ENCODE measurements at regions not wholly inside any gene's neighbourhood (a gene's known extent, or its start where the extent isn't known, plus 50 kb on each side); places are given as distances from the start of the nearest gene placed in this dataset.
"Not testable (repeated sequence)": the region's sequence is repeated elsewhere in the genome, so short reads cannot be mapped to it uniquely, and the experiment has no call there.

DNA sequence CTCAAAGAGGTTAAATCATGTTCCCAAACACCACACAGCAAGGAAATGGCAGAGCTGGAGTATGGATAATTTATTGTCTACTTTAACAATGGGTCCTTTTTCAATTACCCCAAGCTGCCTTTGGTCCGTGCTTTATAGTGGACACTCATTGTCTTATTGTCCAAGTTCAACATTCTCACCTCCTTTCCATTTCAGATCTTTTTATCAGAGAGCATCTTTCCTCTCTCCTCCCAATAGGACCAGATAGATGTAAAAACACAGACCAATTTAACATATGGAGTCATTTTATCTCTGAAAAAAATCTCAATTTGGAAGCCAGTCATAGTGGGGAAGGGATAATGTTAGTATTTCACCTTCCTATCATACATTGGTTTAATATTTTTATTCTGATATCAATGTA, 83.5 kb upstream of the WAC start:
- DNase-seq = no peak

DNA sequence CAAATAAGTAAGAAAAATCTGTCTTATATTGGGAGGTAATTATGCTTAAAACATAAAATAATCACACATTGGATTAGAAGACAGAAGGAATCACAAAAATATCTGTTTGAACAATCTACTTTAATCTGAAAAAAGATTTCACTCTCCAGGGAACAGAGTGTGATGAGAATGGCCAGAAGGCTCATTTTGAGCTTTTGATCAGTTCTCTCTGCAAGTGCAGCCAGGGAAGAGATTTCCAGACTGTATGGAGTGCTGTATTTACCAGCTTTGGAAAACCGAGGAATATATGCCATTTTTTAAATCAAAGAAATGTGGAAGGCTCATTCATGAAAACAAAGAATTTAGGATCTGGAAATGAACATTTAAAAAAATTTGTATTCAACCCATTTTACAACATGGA, 83.0 kb upstream of the WAC start:
- DNase-seq = no peak

DNA sequence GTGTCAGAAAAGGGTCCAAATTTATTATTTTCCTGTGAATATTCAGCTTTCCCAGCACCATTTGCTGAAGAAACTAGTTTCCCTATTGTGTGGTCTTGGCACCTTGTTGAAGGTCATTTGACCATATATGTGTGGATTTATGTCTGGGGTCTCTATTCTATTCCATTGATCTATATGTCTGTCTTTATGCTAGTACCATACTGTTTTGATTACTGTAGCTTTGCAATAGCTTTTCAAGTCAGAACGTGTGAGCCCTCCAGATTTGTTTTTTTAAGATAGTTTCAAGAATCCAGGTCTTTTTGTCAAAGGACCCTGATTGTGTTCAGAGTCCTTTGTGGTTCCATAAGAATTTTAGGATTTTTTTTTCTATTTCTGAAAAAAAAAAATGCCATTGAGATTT, 79.0 kb upstream of the WAC start:
- DNase-seq = no peak

DNA sequence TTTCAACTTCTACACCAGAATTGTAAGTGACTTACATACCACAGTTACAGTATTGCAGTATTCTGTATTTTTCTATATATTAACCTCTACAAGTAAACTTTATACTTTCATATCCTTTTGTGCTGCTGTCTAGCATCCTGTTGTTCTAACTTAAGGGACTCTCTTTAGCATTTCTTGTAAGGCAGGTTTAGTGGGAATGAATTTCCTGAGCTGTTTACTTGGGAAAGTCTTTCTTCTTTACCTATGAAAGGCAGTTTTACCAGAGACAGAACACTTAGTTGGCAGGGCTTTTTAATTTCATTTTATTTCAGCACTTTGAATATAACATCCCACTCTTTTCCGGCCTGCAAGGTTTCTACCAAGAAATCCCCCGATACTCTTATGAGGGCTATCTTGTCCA, 75.8 kb upstream of the WAC start:
- no peak for DNase-seq

DNA sequence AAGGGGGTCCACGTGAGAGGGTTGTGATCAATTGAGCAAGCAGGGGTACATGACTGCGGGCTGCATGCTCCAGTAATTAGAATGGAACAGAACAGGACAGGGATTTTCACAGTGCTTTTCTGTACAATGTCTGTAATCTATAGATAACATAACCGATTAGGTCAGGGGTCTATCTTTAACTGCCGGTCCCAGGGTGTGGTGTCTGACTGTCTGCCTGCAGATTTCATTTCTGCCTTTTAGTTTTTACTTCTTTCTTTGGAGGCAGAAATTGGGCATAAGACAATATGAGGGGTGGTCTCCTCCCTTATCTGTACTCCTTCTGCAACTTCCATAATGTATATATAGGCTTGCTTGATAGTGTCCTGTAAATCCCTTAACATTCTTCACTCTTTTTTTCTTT, 75.0 kb upstream of the WAC start:
- not testable (repeated sequence) for DNase-seq

DNA sequence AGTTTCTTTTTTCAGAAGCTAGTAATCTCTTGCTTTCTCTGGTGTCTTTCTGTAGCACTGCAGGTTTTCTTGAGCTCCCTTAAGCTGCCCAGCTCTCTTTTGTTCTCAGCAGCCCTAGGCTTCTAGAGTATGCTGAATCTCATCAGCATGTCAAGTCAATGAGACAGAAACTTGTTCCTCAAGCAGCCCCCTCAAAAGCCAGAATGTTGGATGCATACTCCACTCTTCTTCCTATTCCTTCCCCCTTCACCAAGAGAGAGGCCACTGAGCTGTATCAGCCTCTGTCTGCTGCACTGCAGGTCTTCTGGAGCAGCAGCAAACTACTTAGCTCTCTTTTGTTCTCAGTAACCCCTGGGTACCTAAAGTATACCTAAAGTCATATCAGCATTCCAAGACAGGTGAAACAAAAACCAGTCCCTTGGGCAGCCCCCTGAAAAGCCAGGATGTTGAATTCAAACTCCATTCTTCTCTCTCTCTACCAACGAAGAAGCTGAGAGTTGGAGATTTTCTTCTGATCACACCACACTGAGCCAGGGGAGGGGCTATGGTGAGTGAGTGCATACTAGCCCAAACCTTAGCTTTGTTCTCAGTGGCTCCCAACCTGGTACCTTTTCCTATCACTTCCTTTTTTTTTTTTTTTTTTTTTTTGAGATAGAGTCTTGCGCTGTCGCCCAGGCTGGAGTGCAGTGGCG, 73.3 kb upstream of the WAC start:
- DNase-seq = no peak

DNA sequence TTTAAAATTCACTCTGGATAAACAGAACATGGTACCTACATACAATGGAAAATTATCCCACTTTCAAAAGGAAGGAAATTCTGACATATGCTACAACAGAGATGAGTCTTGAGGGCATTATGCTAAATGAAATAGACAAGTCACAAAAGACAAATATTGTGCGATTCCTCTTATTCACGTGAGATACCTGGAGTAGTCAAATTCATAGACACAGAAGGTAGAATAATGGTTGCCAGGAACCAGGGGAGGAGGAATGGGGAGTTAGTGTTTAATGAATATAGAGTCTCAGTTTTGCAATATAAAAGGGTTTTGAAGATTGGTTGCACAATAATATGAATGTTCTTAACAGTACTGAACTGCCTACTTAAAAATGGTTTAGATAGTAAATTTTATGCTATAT, 69.8 kb upstream of the WAC start:
- DNase-seq = no peak

DNA sequence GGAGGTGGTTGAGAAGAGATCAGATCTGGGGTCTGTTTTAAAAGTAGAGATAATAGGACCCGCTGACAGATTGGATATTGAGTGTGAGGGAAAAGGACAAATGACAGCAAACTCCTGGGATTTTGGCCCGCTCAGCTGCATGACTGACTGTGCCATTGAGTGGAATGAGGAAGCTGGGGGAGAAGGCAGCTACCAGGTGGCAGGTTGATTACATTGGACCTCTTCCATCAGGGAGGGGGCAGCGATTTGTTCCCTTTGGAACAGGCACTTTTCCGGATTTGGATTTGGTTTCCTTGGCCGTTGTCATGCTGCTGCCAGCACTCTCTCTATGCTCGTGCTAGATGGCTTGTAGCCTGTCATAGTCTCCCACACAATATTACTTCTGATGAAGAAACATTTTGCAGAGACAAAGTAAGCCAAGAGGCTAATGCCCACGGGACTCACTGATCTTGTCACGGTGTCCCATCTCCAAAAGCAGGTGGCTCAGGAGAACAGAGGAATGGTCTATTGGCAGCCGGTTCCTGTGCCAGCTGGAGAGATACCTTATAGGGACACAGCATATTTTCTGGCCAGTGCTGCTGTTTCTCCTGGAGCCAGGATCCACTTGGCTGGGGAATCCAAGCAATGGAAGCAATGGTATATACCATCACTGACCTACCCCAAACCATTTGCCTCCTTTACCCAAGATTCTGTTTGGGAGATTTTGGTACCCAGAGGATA, 69.1 kb upstream of the WAC start:
- no peak for DNase-seq

DNA sequence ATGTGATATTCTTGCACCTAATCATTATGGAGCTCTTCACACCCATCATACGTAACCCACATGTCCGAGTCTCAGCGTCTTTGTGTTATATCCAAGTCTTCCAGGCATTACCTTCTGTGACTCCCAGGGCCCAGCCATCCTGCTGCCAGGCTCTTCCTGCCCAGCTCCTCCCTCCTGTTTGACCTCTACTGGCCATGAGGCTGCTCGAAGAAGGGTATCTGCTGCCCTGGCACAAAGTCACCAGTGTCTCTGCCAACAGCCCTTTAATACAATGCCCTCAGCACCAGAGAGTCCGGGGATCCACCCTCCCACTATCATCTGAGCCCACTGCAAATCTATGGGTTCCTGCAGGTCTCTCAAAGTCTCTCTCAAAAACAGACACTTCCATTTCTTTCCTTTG, 65.3 kb upstream of the WAC start:
- no peak for DNase-seq

DNA sequence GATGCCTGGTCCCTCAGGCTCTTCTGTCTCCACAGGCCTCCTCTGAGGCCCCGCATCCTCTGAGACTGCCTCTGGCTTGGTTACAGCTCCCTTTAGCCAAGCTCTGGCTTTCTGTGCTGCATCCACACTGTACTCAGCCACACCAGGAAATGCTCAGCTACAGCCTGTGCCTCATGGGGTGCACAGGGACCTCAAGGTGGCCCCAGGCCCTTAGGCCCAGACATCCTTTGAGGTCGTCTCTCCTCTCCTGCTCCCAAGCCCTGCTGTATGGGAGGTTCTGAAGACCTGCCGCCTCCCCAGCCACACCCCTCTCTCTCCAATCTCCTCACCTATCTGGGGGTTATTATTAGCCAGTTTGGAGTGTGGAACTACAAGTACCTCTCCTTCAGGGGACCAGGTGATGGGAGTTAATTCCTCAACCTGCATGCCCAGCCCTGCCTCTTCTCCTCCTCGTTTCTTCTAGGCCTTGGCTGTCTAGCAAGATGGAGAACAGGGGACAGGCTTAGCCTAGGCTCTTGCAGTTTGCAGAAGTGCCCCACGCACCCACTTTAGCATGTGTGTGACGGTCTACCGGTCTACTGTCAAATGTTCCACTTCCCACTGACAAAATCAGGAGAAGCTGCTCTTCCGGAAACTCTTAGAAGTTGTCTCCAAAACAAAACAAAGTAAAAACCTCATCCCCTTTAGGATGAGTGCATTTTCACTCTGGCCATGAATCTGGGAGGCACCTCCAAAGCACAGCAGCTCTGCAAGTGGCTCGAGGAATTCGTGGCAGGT, 64.0 kb upstream of the WAC start:
- no peak for DNase-seq

DNA sequence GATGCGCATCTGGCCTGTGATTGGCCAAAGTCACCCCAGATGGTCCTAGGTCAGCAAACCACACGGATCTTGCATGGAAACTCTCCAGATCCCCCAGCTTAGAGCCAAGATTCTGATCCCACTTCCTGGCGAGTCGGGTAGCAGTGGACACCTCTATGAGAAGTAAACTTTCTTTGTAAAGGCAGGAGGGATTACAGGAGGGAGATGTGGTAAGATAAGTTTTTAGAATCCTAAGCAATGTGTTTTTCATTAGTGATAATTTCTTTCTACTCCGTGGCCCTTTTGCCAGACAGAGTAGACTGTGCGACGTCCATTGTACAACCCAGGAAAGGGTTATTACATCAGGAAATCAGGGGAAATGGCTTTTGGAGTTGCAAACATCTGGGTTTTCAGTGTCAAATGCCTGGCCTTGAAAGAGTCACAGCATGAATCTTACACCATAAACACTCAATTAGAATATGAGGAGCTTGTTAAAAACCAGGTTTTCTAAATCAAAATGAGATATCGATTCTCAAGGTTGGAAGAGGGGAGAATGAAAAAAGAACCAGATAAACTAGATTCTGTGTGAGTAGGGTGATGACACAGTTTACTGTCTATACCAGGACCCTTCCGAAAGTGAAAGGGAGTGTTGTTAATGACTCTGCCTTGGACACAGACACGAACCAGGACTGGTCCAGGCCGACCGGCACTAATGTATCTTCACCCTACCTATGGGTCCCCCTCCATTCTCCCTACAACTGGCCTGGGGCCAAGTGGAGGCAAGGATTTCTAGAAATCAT, 61.9 kb upstream of the WAC start:
- no peak for DNase-seq

DNA sequence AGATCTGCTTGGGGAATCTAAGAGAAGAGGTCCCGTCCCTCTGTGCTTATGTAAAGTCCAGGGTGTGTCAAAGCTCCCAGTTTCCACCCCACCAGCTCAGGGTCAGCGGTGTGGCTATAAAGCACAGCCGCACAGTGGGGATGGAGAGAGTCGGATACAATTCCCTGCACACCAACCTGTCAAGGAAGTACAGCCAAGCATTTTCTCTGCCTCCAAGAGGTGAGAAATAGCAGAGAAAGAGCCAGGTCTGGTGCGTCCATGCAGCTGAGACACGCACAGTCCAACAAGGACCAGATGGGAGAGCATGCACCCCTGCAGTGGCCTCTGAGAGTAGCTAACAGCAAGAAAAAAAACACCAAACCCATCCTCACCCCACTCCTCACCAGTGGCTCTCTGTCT, 61.3 kb upstream of the WAC start:
- no peak for DNase-seq

DNA sequence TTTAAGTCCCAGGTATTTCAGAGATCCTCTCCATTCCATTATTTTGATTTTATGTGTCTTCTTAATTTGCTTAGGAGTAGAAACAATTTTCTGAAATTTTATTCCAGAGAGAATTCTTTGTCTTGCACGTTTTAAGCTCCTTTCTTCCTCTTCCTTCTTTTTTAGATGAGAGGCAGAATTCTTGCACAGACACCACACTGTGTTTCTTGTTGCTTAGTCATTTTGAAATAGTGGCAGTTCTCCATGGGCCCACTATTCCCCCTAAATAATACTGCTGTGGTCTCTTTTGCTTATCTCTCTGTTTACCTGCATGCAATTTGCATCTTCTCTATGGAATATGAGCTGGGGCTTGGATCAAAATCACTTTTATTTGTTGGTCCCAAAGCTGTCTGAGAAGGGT, 54.3 kb upstream of the WAC start:
- peak; percentile 9 for DNase-seq

DNA sequence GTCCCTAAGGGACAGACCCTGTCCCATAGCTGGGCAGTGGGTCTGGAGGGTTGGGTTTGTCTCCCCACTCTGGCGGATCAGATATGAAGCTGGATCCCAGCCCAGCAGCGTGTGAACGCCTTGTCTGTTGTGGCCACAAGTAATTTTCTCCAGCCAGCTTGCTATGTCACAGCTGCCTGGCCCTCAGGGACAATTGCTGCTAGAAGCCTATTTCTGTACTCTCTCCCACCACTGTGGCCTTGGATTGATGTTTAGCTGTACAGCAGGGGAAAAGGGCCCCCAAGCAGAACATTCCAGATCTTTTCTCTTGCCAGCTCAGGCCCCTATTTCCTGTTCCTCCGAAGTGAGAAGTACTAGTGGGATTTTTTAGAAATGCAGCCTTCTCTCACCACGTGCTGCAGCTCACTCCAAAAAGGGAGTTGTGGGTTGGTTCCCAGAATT, 53.5 kb upstream of the WAC start:
- DNase-seq = no peak

DNA sequence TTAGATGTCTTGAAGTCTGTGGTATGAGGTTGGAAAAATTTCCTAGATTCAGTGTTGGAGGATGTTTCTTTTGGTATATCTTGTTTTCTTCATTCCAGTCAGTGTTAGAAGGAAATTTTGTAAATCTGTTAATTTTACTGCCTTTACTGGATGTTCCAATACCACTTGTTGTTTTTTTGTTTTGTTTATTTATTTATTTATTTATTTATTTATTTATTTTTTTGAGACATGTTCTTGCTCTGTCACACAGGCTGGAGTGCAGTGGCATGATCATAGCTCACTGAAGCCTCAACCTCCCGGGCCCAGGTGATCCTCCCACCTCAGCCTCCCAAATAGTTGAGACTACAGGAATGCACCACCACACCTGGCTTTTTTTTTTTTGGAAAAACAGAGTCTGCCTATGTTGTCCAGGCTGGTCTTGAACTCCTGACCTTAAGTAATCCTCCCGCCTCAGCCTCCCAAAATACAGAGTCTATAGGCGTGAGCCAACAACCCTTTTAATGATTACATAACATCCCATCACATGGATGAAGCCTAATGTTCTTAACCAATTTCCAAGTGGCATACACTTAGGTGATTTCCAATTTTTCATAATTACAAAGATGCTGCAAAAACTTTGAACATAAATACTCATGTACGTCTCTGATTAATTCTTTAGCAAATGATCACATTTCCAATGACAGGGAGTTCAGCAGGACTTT, 52.8 kb upstream of the WAC start:
- no peak for DNase-seq

DNA sequence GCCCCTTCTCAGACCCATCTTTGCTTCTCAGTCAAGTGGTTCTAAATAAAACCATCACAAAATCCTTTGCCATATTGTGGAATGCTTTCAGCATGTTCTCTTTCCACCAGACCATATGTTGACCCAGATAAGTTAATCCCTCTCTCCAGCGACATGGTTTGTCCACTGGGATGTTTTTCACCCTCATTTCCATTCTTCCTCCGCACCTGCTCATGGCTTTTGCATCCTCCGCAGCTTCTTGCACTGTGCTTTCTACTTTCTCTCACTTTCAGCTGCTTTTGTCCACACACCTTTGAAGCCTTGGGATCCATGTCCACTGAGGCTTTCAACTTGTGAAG, 52.3 kb upstream of the WAC start:
- DNase-seq = no peak

DNA sequence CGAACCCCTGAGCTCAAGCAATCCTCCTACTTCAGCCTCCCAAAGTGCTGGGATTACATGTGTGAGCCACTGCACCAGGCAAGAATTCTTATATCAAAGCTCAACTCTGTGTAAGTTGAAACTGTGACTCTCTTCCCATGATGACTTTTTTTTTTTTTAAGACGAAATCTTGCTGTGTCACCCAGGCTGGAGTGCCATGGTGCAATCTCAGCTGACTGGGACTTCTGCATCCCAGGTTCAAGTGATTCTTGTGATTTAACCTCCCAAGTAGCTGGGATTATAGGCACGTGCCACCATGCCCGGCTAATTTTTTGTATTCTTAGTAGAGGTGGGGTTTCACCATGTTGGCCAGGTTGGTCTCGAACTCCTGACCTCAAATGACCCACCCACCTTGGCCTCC, 51.6 kb upstream of the WAC start:
- not testable (repeated sequence) for DNase-seq

DNA sequence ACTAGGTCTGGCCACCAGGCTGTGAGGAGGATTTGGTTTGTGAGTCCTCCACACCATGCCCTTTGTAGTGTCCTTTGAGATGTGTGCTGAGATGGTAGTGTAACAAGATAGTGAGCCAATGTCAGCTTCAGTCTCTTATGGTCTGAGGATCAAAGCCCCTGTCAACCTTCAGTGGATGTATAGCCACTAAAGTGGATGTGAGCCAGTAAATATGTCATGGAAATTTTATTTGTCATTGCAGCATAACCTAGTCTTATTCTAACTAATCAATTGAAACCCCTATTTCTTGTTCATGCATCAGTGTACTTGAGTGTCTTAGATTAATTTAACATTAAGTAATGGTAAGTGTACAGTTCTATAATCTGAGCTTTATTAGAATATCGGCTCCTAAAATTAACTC, 51.0 kb upstream of the WAC start:
- no peak for DNase-seq

All from GDM1 (cell line).